ENCODE measurements at regions not wholly inside any gene's neighbourhood (a gene's known extent, or its start where the extent isn't known, plus 50 kb on each side); places are given as distances from the start of the nearest gene placed in this dataset.

DNA sequence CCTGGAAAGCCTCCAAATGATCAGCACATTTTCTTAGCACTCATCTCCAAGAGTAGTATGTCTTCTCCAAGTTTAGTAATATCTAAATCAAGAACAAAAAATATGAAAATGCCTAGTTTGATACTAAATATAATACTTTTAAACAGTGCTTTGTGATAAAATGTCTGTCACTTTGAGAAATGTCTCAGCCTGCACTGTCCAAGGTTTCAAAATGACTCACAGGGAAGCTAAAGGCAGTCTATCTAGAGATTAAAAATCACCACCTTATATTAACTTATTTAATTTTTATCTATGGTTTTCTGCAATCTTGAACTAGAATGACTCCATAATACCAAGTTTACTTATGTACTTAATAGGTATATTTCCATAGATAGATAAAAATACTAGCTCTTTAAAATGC is 633.0 kb upstream of the C9orf72 start:
- DNase-seq (no peak), ATAC-seq (no peak)
- H3K9me3 ChIP-seq: no peaks in the 10 kb centered on the region
- no peak overlapping the region for H3K27ac ChIP-seq
- H3K27me3 ChIP-seq: no peaks in the 10 kb centered on the region
- no peaks in the 10 kb centered on the region for H3K36me3 ChIP-seq
- no peak overlapping the region for H3K4me3 ChIP-seq
- intact Hi-C loops (cut with DNase I): no loop called here
- H3K4me1 ChIP-seq: no peaks in the 10 kb centered on the region
- TF ChIP-seq, protein P1, sequence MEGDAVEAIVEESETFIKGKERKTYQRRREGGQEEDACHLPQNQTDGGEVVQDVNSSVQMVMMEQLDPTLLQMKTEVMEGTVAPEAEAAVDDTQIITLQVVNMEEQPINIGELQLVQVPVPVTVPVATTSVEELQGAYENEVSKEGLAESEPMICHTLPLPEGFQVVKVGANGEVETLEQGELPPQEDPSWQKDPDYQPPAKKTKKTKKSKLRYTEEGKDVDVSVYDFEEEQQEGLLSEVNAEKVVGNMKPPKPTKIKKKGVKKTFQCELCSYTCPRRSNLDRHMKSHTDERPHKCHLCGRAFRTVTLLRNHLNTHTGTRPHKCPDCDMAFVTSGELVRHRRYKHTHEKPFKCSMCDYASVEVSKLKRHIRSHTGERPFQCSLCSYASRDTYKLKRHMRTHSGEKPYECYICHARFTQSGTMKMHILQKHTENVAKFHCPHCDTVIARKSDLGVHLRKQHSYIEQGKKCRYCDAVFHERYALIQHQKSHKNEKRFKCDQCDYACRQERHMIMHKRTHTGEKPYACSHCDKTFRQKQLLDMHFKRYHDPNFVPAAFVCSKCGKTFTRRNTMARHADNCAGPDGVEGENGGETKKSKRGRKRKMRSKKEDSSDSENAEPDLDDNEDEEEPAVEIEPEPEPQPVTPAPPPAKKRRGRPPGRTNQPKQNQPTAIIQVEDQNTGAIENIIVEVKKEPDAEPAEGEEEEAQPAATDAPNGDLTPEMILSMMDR (IDR thresholded peaks at IDR 0.05): no peak

DNA sequence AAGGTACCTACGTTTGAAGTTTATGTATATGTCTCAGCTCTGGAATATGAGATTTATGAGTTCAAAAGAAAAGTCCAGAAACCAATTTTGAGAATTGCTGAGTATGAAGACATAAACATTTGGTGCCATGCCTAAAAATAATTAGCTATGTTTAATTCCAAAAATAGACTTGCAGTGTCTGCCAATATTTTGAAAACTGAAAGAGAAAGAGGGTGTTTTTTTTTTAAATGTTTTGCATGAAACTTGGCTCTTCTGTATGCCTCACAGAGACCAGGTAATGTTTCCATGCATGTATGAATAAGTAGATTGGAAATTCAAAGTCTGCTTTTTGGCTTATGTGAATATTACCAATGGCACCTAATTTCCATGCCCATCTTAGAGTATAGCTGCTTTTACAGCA is 634.4 kb upstream of the C9orf72 start:
- Histone ChIP-seq H3K27ac (no peak overlapping the region), H3K4me3 (no peak overlapping the region), H3K4me1 (no peaks in the 10 kb centered on the region), H3K9me3 (no peaks in the 10 kb centered on the region), H3K36me3 (no peaks in the 10 kb centered on the region), H3K27me3 (no peaks in the 10 kb centered on the region)
- TF ChIP-seq, protein P1 (IDR thresholded peaks at IDR 0.05): no peak
- DNase-seq: no peak
- intact Hi-C loops (cut with DNase I): no loop called here
- ATAC-seq: no peak

DNA sequence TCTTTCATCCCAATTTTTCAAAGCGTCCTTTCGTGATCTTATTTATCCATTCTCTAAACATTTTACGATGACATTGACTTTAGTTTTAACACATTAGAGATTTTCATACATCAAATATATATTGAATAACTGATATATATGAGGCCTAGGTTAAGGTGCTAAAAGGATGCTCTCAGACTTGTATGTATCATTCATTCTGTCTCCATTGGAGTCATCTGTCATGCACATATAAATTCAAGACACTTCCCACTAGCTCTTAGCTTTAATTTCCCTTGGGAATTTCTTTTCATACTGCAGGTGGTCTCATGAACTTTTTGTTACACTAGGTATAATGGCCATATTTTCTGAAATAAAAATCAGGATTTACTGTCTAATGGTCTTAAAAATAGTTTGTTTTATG is 635.8 kb upstream of the C9orf72 start:
- Histone ChIP-seq H3K27ac (no peak overlapping the region), H3K27me3 (no peaks in the 10 kb centered on the region), H3K9me3 (no peaks in the 10 kb centered on the region), H3K4me1 (no peaks in the 10 kb centered on the region), H3K36me3 (no peaks in the 10 kb centered on the region), H3K4me3 (no peak overlapping the region)
- intact Hi-C loops (cut with DNase I): no loop called here
- no peak for ATAC-seq
- TF ChIP-seq, protein P1 (IDR thresholded peaks at IDR 0.05): no peak
- DNase-seq: no peak

DNA sequence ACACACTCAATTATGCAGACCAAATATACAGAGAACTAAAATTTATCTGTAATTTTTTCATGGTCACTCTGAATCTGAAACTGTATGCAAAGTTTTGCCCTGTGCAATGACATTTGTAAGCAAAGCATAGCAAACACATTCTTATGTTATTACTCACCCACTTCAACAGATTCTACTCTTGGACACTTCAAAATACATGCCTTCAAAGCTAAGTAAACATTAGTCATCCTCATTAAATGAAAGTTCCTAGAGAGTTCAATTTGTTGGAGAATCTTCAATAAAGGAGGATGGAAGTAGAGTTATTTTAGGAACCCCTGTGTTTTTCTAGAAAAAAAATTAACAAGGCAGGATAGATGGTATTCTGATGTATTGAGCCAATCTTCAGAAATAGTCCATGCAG is 639.7 kb upstream of the C9orf72 start:
- intact Hi-C loops (cut with DNase I): no loop called here
- no peak for DNase-seq
- Histone ChIP-seq H3K27ac (no peak overlapping the region), H3K9me3 (no peaks in the 10 kb centered on the region), H3K4me3 (no peak overlapping the region), H3K36me3 (no peaks in the 10 kb centered on the region), H3K4me1 (no peaks in the 10 kb centered on the region), H3K27me3 (no peaks in the 10 kb centered on the region)
- TF ChIP-seq, protein P1 (IDR thresholded peaks at IDR 0.05): no peak
- ATAC-seq: peak; percentile 81

DNA sequence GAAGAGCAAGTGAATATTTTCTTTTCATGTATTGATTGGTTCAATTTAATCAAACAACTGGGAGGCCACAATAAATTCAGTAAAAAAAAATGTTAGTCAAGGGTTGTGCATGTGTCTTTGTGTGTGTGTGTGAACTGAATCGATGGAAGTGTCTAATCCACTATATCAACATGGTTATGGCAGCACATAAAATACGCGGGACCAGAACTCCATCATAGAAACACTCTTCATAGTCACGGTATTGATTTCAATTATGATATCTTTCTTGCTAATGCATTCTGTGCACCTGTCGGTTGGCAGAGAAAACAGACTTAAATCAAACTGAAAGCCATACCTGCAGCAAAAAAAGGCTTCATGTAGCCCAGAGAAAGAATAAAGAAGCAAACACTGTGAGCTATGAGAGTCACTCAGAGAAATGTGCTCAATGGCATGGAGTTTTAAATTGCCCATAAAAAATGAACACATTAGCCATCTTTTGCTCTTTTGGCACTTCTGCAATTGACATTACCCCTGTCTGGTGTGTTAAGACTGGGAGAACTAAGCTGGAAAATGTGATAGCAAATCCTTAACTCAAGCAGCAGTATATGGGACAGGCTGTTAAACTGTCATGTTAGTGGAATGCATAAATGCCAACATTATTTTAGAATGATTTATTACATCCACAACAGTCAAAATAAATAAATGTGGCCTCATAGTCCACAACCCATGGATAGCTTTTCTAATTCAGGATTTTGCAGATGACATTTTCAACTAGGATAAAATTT is 642.4 kb upstream of the C9orf72 start:
- intact Hi-C loops (cut with DNase I): no loop called here
- DNase-seq (no peak), ATAC-seq (no peak)
- H3K9me3 ChIP-seq: no peaks in the 10 kb centered on the region
- H3K4me3 ChIP-seq: no peak overlapping the region
- H3K36me3 ChIP-seq: no peaks in the 10 kb centered on the region
- no peak overlapping the region for H3K27ac ChIP-seq
- TF ChIP-seq, protein P1 (IDR thresholded peaks at IDR 0.05): no peak
- H3K4me1 ChIP-seq: no peaks in the 10 kb centered on the region
- H3K27me3 ChIP-seq: no peaks in the 10 kb centered on the region

DNA sequence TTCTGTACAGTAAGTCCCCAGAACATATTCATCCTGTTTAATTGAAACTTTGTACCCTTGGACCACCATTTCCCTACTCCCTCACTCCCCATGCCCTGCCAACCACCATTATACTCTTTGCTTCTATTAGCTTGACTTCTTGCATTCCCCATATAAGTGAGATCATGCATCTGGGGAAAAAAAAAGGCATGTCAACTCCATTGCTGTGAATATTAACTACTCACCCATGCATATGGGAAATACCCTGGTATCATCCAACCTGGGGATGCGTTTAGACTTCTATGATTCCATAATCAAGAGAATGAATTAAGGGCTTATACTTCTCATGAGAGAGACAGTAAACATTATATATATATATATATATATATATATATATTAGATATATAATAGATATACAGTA is 659.4 kb upstream of the C9orf72 start:
- H3K9me3 ChIP-seq: no peaks in the 10 kb centered on the region
- TF ChIP-seq, protein P1 (IDR thresholded peaks at IDR 0.05): no peak
- H3K4me1 ChIP-seq: no peaks in the 10 kb centered on the region
- DNase-seq (no peak), ATAC-seq (no peak)
- intact Hi-C loops (cut with DNase I): no loop called here
- no peaks in the 10 kb centered on the region for H3K27me3 ChIP-seq
- H3K4me3 ChIP-seq: no peak overlapping the region
- H3K36me3 ChIP-seq: no peaks in the 10 kb centered on the region
- H3K27ac ChIP-seq: no peak overlapping the region
